ENCODE measurements at regions not wholly inside any gene's neighbourhood (a gene's known extent, or its start where the extent isn't known, plus 50 kb on each side); places are given as distances from the start of the nearest gene placed in this dataset. TPM values are rescaled to one million over a fixed set of nuclear protein-coding genes. Genes with fewer than 3 reads are reported as not detected.

Small RNAs in the stretch of these regions (small RNA-seq; reads per million reads assigned to genes)
- gene RNU6-974P = not detected

Measured in frontal cortex (tissue), 1 donor.